WTC11 (cell line): ENCODE measurements at regions not wholly inside any gene's neighbourhood (a gene's known extent, or its start where the extent isn't known, plus 50 kb on each side); places are given as distances from the start of the nearest gene placed in this dataset.

Source experiments
- ATAC-seq: fragments of 200-7000 bp; cut with Tn5 transposase; 2 replicates; pipeline ENCODE4 v1.10.0; 2021; ENCODE audit warnings: mild to moderate bottlenecking, moderate library complexity
- CTCF ChIA-PET: fragments of 300-600 bp; sonication (Branson Sonifier 250); formaldehyde crosslinking; loops from one replicate; lab custom pipeline; 2021; ENCODE audit warnings: antibody characterized with exemption; lab: Charles Lee
- POLR2A ChIA-PET: fragments of 350-600 bp; sonication (Branson Sonifier 250); formaldehyde crosslinking; loops from one replicate; lab custom pipeline; 2021; ENCODE audit warnings: antibody characterized with exemption; lab: Charles Lee
- DNase-seq: peaks from one replicate; pipeline ENCODE4 v3.0.0; 2021; ENCODE audit warnings: low spot score
- H3K27ac Mint-ChIP-seq: 2 replicates; pipeline ENCODE4 v1.8.0; 2021; ENCODE audit warnings: mixed read lengths
- H3K27me3 Mint-ChIP-seq: 2 replicates; pipeline ENCODE4 v1.8.0; 2021; ENCODE audit warnings: low read depth, mild to moderate bottlenecking, moderate library complexity, mixed read lengths
- H3K36me3 Mint-ChIP-seq: 2 replicates; pipeline ENCODE4 v1.8.0; 2021; ENCODE audit warnings: mixed read lengths
- H3K4me1 Mint-ChIP-seq: 2 replicates; pipeline ENCODE4 v1.8.0; 2022; ENCODE audit warnings: mixed read lengths
- H3K4me3 Mint-ChIP-seq: 2 replicates; pipeline ENCODE4 v1.8.0; 2021; ENCODE audit warnings: mild to moderate bottlenecking, moderate library complexity, mixed read lengths
- H3K9me3 Mint-ChIP-seq: 2 replicates; pipeline ENCODE4 v1.8.0; 2021; ENCODE audit warnings: mixed read lengths
- ETV6 ChIP-seq: sonication (generic); formaldehyde crosslinking; IDR thresholded peaks from 2 replicates; pipeline ENCODE4 v1.8.1; 2022; ENCODE audit warnings: mild to moderate bottlenecking, missing genetic modification reagents
- FOXJ3 ChIP-seq: sonication (generic); formaldehyde crosslinking; IDR thresholded peaks from 2 replicates; pipeline ENCODE4 v1.9.0; 2021; ENCODE audit warnings: missing genetic modification reagents, mild to moderate bottlenecking, borderline replicate concordance
- RELA ChIP-seq: sonication (generic); formaldehyde crosslinking; IDR thresholded peaks from 2 replicates; pipeline ENCODE4 v1.8.1; 2022; ENCODE audit warnings: missing genetic modification reagents, mild to moderate bottlenecking, borderline replicate concordance
- SMAD3 ChIP-seq: sonication (generic); formaldehyde crosslinking; IDR thresholded peaks from 2 replicates; pipeline ENCODE4 v1.8.0; 2022; ENCODE audit warnings: missing genetic modification reagents, mild to moderate bottlenecking, borderline replicate concordance
- SOX15 ChIP-seq: fragments of 250-450 bp; sonication (Bioruptor Pico); IDR thresholded peaks from 2 replicates; pipeline ENCODE4 v1.9.0; 2021; ENCODE audit warnings: mild to moderate bottlenecking
- SP1 ChIP-seq: sonication (generic); formaldehyde crosslinking; conservative IDR thresholded peaks from 2 replicates; pipeline ENCODE4 v1.8.1; 2022; ENCODE audit warnings: missing genetic modification reagents
- ZNF423 ChIP-seq: fragments of 250-450 bp; sonication (Bioruptor Pico); IDR thresholded peaks from 2 replicates; pipeline ENCODE4 v2.1.2; 2022; ENCODE audit warnings: mild to moderate bottlenecking, moderate library complexity
- TF ChIP-seq, protein P1 (sequence below): fragments of 250-450 bp; sonication (Bioruptor Pico); IDR thresholded peaks from 2 replicates; pipeline ENCODE4 v2.1.2; 2022; ENCODE audit warnings: mild to moderate bottlenecking, moderate library complexity
- TF ChIP-seq, protein P2 (sequence below): sonication (generic); formaldehyde crosslinking; IDR thresholded peaks from 2 replicates; pipeline ENCODE4 v1.8.0; 2022; ENCODE audit warnings: mild to moderate bottlenecking, missing genetic modification reagents
- TF ChIP-seq, protein P3 (sequence below): sonication (generic); formaldehyde crosslinking; IDR thresholded peaks from 2 replicates; pipeline ENCODE4 v1.8.0; 2022; ENCODE audit warnings: mild to moderate bottlenecking, missing genetic modification reagents
- TF ChIP-seq, protein P4 (sequence below): fragments of 200-600 bp; IDR thresholded peaks from 2 replicates; pipeline ENCODE4 v1.8.0; 2022; ENCODE audit warnings: antibody characterized with exemption
- TF ChIP-seq, protein P5 (sequence below): sonication (generic); formaldehyde crosslinking; conservative IDR thresholded peaks from 2 replicates; pipeline ENCODE4 v1.8.1; 2023; ENCODE audit warnings: mild to moderate bottlenecking, low read depth, missing genetic modification reagents, moderate library complexity
- TF ChIP-seq, protein P6 (sequence below): fragments of 250-450 bp; sonication (Bioruptor Pico); IDR thresholded peaks from 2 replicates; pipeline ENCODE4 v1.9.0; 2021; ENCODE audit warnings: mild to moderate bottlenecking, borderline replicate concordance
- TF ChIP-seq, protein P7 (sequence below): sonication (generic); formaldehyde crosslinking; IDR thresholded peaks from 2 replicates; pipeline ENCODE4 v1.8.0; 2023; ENCODE audit warnings: mild to moderate bottlenecking, missing genetic modification reagents
- TF ChIP-seq, protein P8 (sequence below): sonication (generic); formaldehyde crosslinking; IDR thresholded peaks from 2 replicates; pipeline ENCODE4 v1.8.0; 2022; ENCODE audit warnings: mild to moderate bottlenecking, missing genetic modification reagents

DNA sequence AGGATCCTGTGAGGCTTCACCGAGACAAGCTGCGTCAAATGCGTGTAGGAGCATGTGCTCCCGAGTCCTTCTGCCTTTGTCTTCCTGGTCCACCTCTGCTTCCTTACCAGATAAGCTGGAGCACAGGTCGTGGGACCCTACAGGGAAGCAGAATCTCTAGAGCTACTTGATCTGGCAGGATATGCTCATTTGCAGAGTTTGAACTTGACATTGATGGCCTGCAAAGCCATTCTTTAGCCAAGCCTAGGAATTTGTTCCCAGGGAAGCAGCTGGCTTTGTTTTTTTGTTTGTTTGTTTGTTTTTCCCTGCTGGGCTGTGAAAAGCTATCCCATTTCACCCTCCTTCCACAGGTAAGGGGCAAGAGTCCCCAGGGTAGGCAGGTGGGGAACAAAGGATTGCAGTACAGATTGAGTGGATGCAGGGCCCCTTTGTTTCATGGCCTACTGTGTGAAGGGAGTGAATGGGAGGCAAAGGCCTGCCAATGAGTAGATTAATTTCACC, 200.0 kb upstream of the BMPER start:
- Mint-ChIP-seq H3K27ac (peak overlapping the region; percentile 76), H3K4me3 (peak overlapping the region; percentile 33), H3K36me3 (peaks cover 26% of the 10 kb centered on the region)
- TF ChIP-seq SP1 (CRISPR knock-in tag), result peak; percentile 50
- TF ChIP-seq, protein P1, sequence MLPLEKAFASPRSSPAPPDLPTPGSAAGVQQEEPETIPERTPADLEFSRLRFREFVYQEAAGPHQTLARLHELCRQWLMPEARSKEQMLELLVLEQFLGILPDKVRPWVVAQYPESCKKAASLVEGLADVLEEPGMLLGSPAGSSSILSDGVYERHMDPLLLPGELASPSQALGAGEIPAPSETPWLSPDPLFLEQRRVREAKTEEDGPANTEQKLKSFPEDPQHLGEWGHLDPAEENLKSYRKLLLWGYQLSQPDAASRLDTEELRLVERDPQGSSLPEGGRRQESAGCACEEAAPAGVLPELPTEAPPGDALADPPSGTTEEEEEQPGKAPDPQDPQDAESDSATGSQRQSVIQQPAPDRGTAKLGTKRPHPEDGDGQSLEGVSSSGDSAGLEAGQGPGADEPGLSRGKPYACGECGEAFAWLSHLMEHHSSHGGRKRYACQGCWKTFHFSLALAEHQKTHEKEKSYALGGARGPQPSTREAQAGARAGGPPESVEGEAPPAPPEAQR, result no peak
- peak; percentile 66 for TF ChIP-seq ZNF423 (CRISPR knock-in tag)
- TF ChIP-seq, protein P2, sequence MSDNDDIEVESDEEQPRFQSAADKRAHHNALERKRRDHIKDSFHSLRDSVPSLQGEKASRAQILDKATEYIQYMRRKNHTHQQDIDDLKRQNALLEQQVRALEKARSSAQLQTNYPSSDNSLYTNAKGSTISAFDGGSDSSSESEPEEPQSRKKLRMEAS (CRISPR knock-in tag), result peak; percentile 82
- TF ChIP-seq, protein P3, sequence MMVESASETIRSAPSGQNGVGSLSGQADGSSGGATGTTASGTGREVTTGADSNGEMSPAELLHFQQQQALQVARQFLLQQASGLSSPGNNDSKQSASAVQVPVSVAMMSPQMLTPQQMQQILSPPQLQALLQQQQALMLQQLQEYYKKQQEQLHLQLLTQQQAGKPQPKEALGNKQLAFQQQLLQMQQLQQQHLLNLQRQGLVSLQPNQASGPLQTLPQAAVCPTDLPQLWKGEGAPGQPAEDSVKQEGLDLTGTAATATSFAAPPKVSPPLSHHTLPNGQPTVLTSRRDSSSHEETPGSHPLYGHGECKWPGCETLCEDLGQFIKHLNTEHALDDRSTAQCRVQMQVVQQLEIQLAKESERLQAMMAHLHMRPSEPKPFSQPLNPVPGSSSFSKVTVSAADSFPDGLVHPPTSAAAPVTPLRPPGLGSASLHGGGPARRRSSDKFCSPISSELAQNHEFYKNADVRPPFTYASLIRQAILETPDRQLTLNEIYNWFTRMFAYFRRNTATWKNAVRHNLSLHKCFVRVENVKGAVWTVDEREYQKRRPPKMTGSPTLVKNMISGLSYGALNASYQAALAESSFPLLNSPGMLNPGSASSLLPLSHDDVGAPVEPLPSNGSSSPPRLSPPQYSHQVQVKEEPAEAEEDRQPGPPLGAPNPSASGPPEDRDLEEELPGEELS (CRISPR knock-in tag), result peak; percentile 96; the same call in 1 of the 2 replicates
- TF ChIP-seq, all 79 proteins: peak for 4
- ATAC-seq, result peak; percentile 97
- H3K27me3 Mint-ChIP-seq, result peaks cover 49% of the 10 kb centered on the region
- peak; percentile 62 for DNase-seq
- ChIA-PET CTCF (interaction anchor here (0.8 to 2.5 kb wide), 8 partner anchors 11 to 277 kb away, joined by 3 to 16 read pairs (median 5); no protein-coding TSS in a partner anchor), POLR2A (no interaction called here)
- H3K9me3 Mint-ChIP-seq, result peaks cover 22% of the 10 kb centered on the region
- peaks cover 51% of the 10 kb centered on the region for H3K4me1 Mint-ChIP-seq

DNA sequence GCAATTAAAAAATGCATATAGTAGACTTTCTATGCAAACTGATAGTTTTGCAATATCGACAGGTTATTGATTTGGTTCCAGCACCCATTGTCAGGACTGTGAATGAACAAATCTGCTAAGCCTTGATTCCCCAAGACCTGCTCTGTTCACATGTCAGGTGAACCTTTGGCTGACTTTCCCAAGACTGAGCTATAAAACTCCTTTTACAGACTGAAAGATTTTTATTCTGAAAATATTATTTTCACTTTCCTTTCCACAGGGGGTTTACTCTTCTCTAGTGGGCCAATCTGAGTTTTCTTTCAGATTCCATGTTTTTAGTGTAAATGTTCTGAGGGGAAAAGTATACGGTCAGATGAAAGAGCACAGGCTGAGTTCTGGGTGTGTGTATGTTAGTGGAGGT, 199.2 kb upstream of the BMPER start:
- no peak for DNase-seq
- no peak for ATAC-seq
- Mint-ChIP-seq H3K9me3 (peaks cover 14% of the 10 kb centered on the region), H3K4me3 (no peak overlapping the region), H3K4me1 (peaks cover 57% of the 10 kb centered on the region), H3K27me3 (peaks cover 42% of the 10 kb centered on the region), H3K36me3 (peaks cover 18% of the 10 kb centered on the region), H3K27ac (0 out of 2 replicates have a peak overlapping the region, but pooled peaks have one; percentile 76)
- ChIA-PET POLR2A (no interaction called here), CTCF (interaction anchor here (0.9 to 2.5 kb wide), 4 partner anchors 20 to 247 kb away, joined by 3 to 16 read pairs (median 5); no protein-coding TSS in a partner anchor)
- TF ChIP-seq FOXJ3 (CRISPR knock-in tag) (no peak), ETV6 (CRISPR knock-in tag) (no peak), SOX15 (CRISPR knock-in tag) (no peak), SMAD3 (CRISPR knock-in tag) (no peak), RELA (CRISPR knock-in tag) (no peak)
- TF ChIP-seq, protein P4, sequence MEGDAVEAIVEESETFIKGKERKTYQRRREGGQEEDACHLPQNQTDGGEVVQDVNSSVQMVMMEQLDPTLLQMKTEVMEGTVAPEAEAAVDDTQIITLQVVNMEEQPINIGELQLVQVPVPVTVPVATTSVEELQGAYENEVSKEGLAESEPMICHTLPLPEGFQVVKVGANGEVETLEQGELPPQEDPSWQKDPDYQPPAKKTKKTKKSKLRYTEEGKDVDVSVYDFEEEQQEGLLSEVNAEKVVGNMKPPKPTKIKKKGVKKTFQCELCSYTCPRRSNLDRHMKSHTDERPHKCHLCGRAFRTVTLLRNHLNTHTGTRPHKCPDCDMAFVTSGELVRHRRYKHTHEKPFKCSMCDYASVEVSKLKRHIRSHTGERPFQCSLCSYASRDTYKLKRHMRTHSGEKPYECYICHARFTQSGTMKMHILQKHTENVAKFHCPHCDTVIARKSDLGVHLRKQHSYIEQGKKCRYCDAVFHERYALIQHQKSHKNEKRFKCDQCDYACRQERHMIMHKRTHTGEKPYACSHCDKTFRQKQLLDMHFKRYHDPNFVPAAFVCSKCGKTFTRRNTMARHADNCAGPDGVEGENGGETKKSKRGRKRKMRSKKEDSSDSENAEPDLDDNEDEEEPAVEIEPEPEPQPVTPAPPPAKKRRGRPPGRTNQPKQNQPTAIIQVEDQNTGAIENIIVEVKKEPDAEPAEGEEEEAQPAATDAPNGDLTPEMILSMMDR, result no peak
- TF ChIP-seq, protein P5, sequence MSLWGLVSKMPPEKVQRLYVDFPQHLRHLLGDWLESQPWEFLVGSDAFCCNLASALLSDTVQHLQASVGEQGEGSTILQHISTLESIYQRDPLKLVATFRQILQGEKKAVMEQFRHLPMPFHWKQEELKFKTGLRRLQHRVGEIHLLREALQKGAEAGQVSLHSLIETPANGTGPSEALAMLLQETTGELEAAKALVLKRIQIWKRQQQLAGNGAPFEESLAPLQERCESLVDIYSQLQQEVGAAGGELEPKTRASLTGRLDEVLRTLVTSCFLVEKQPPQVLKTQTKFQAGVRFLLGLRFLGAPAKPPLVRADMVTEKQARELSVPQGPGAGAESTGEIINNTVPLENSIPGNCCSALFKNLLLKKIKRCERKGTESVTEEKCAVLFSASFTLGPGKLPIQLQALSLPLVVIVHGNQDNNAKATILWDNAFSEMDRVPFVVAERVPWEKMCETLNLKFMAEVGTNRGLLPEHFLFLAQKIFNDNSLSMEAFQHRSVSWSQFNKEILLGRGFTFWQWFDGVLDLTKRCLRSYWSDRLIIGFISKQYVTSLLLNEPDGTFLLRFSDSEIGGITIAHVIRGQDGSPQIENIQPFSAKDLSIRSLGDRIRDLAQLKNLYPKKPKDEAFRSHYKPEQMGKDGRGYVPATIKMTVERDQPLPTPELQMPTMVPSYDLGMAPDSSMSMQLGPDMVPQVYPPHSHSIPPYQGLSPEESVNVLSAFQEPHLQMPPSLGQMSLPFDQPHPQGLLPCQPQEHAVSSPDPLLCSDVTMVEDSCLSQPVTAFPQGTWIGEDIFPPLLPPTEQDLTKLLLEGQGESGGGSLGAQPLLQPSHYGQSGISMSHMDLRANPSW (CRISPR knock-in tag), result no peak
- TF ChIP-seq, protein P6, sequence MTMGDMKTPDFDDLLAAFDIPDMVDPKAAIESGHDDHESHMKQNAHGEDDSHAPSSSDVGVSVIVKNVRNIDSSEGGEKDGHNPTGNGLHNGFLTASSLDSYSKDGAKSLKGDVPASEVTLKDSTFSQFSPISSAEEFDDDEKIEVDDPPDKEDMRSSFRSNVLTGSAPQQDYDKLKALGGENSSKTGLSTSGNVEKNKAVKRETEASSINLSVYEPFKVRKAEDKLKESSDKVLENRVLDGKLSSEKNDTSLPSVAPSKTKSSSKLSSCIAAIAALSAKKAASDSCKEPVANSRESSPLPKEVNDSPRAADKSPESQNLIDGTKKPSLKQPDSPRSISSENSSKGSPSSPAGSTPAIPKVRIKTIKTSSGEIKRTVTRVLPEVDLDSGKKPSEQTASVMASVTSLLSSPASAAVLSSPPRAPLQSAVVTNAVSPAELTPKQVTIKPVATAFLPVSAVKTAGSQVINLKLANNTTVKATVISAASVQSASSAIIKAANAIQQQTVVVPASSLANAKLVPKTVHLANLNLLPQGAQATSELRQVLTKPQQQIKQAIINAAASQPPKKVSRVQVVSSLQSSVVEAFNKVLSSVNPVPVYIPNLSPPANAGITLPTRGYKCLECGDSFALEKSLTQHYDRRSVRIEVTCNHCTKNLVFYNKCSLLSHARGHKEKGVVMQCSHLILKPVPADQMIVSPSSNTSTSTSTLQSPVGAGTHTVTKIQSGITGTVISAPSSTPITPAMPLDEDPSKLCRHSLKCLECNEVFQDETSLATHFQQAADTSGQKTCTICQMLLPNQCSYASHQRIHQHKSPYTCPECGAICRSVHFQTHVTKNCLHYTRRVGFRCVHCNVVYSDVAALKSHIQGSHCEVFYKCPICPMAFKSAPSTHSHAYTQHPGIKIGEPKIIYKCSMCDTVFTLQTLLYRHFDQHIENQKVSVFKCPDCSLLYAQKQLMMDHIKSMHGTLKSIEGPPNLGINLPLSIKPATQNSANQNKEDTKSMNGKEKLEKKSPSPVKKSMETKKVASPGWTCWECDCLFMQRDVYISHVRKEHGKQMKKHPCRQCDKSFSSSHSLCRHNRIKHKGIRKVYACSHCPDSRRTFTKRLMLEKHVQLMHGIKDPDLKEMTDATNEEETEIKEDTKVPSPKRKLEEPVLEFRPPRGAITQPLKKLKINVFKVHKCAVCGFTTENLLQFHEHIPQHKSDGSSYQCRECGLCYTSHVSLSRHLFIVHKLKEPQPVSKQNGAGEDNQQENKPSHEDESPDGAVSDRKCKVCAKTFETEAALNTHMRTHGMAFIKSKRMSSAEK (CRISPR knock-in tag), result no peak
- TF ChIP-seq, protein P7, sequence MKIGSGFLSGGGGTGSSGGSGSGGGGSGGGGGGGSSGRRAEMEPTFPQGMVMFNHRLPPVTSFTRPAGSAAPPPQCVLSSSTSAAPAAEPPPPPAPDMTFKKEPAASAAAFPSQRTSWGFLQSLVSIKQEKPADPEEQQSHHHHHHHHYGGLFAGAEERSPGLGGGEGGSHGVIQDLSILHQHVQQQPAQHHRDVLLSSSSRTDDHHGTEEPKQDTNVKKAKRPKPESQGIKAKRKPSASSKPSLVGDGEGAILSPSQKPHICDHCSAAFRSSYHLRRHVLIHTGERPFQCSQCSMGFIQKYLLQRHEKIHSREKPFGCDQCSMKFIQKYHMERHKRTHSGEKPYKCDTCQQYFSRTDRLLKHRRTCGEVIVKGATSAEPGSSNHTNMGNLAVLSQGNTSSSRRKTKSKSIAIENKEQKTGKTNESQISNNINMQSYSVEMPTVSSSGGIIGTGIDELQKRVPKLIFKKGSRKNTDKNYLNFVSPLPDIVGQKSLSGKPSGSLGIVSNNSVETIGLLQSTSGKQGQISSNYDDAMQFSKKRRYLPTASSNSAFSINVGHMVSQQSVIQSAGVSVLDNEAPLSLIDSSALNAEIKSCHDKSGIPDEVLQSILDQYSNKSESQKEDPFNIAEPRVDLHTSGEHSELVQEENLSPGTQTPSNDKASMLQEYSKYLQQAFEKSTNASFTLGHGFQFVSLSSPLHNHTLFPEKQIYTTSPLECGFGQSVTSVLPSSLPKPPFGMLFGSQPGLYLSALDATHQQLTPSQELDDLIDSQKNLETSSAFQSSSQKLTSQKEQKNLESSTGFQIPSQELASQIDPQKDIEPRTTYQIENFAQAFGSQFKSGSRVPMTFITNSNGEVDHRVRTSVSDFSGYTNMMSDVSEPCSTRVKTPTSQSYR (CRISPR knock-in tag), result no peak
- TF ChIP-seq, protein P8, sequence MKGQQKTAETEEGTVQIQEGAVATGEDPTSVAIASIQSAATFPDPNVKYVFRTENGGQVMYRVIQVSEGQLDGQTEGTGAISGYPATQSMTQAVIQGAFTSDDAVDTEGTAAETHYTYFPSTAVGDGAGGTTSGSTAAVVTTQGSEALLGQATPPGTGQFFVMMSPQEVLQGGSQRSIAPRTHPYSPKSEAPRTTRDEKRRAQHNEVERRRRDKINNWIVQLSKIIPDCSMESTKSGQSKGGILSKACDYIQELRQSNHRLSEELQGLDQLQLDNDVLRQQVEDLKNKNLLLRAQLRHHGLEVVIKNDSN (CRISPR knock-in tag), result no peak
